Superior temporal gyrus (tissue), 1 donor: ENCODE measurements at regions not wholly inside any gene's neighbourhood (a gene's known extent, or its start where the extent isn't known, plus 50 kb on each side); places are given as distances from the start of the nearest gene placed in this dataset.
"Not testable (repeated sequence)": the region's sequence is repeated elsewhere in the genome, so short reads cannot be mapped to it uniquely, and the experiment has no call there.

ENCODE experiments used
- DNase-seq: peaks from one replicate; pipeline ENCODE4 v3.0.0-alpha.2; 2016; ENCODE audit errors: extremely low spot score

GRCh38 chr3:159866201-159866746, 122.4 kb upstream of the IL12A start:
- no peak for DNase-seq

DNA sequence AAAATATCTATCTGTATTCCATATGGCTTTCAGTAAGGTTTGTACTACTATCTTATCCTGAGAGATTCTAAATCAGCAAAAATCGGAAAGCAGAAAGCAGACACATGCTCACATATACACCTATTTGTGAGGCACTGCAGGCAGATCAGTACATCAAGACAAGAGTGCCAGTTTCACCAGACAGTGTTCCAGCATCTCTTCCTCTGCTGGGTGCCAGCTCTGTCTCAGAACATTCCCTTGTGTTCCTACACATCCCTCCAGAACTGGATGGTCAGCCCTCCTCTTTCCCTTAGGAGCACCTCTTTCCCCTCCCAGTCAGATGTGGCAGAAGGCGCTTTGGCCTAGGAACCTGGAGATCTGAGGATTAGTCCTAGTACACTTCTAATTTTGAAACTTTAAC, 121.3 kb upstream of the IL12A start:
- DNase-seq = no peak

GRCh38 chr3:159870723-159871122, 117.9 kb upstream of the IL12A start:
- DNase-seq = no peak

- peak; percentile 72 for DNase-seq
Measured at GRCh38 chr3:159872374-159873109, 116.1 kb upstream of the IL12A start.

DNA sequence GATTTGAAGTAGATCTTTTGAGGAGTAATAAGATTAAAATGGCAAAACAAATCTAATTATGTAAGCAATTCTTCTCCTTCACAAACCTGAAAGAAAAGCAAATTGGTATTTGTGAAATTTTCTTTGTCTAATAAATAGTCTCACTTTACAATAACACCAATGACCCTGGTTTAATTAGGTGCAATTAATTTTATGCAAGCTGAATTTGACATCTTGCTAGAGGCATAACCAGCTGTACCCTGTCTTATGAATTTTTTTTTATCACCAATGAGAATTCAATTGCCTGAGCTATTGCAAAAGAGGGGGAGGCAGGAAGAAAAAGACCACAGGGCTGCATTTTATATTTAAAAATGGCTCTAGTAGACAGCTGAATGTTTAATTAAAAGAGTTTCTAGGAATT, 113.5 kb upstream of the IL12A start:
- no peak for DNase-seq

GRCh38 chr3:159877924-159878323, 110.7 kb upstream of the IL12A start:
- DNase-seq = no peak

- DNase-seq = no peak
Measured at GRCh38 chr3:159879146-159879545, 109.5 kb upstream of the IL12A start.

DNA sequence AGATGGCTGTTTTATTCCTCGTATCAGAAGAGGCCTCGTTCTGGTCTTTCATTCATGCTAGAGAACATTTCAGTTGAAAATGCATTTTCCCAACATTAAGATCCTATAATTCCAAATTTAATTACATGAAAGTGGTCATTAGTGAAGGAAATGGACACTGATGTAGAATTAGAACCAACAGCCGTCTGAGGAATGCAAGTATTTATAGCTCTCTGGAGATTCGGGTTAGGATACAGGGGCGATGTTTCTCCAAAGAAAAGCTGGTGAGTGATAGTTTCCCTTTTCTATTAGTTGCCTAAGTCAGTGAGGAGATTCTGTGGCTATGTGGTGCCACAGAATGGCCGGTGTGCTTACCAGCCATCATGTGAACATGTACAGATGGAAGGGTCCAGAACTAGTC, 109.0 kb upstream of the IL12A start:
- DNase-seq = no peak

- DNase-seq = no peak
Measured at GRCh38 chr3:159881208-159881607, 107.4 kb upstream of the IL12A start.

DNA sequence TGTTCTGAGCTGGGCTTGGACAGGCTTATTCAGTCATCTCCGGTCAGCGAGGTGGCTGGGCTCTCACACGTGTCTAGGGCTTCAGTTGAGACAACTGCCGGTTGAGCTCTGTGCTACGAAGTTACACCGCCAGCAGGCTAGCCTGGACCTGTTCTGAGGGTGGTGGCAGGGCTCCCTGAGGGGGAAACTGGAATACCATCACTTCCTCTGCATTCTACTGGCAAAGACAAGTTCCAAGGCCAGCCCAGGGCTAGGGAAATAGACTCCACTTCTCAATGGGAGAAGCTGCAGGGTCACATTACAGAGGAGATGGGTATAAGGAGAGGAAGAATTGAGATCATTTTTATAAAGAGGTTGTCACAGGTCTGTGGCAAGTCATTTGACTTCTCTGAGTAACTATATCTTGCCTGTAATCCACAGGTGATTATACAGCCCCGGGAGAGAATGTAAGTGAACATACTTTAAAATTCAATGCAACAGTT, 106.8 kb upstream of the IL12A start:
- peak; percentile 54 for DNase-seq

GRCh38 chr3:159882367-159882766, 106.3 kb upstream of the IL12A start:
- DNase-seq = peak; percentile 85

DNA sequence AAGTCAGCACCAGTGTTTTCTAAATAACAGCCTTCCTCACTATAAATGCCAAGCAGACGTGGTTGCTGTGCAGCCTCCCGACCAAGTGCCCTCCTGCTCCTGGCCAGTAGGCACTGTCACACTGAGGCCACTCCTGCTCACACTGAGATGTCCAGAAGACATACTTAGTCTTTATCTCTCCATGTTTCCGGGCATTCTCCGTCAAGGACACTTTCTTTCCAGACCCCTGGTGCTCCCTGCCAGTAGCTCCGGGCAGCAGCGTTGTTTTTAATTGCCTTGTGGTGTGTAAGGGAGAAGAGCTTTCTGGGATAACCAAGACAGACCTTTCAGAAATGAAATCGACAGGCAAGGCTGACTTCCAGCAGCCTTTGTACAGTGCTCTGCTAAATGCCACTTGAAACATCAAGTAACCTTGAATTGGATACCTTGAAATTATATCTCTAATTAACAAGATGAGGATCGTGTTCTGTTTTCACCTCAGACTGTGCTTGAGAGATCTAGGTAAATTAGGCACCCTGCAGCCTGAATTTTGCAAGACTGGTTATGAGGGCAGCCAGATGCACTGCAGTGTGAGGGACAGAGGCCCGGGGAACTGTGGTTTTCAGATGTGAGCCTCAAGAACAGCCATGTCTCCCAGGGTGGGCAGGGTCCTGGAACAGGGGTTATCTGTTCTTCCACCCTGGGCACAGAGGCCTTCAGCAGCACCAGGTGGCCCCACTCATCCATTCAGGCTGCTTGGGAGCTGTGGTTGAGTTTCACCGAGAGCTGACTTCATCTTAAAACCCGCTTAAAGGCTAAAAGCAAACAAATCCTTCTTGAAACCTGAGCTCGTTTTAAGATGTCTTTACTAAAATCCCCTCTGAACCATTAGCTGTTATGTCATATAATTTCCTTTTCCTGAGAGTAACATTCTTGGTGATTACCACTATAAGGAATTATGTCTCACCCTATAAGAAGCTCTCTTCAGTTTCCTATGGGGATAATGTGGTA, 105.5 kb upstream of the IL12A start:
- peak; percentile 66 for DNase-seq

- DNase-seq = peak; percentile 92
Measured at GRCh38 chr3:159884661-159885402, 103.8 kb upstream of the IL12A start.

DNA sequence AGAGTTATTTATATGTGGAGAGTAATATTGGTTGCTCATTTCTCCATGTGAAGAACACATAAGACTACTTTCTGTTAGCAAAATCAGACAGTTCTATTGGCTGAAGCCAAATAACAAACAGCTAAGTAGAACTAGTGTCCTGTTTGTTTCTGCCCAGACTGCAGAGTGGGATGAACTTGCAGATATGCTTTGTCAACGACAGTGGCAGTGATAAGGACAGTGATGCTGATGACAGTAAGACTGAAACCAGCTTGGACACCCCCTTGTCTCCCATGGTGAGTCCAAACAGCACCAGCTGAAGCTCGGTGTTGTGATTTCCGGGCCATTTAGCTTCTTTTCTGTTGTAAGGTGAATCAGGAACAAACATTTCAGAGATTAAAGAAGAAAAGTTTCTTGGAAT, 102.6 kb upstream of the IL12A start:
- DNase-seq = peak; percentile 42

GRCh38 chr3:159886530-159886929, 102.1 kb upstream of the IL12A start:
- not testable (repeated sequence) for DNase-seq

DNA sequence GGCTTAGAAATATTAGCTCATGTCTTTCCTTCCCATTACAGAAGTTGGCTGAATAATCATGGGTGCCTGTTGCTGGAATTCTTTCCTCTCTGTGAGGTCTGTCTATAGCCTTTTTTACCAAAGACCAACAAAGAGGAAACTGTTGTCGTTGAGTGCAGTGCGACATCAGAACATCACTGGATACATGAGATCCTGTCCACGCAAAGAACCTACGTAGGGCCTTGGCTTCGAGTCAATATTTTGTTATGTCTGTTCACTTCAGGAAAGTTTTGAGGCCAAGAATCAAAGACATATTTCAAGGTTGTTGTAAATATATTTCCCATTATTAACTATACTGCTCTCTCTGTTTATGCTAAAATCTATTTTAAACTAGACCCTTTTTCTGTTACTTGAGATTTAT, 101.5 kb upstream of the IL12A start:
- DNase-seq = no peak

GRCh38 chr3:159887911-159888310, 100.7 kb upstream of the IL12A start:
- DNase-seq = no peak

GRCh38 chr3:159892171-159892795, 96.4 kb upstream of the IL12A start:
- no peak for DNase-seq

- DNase-seq = no peak
Measured at GRCh38 chr3:159892801-159893200, 95.8 kb upstream of the IL12A start.

- peak; percentile 87 for DNase-seq
Measured at GRCh38 chr3:159894386-159894785, 94.2 kb upstream of the IL12A start.

DNA sequence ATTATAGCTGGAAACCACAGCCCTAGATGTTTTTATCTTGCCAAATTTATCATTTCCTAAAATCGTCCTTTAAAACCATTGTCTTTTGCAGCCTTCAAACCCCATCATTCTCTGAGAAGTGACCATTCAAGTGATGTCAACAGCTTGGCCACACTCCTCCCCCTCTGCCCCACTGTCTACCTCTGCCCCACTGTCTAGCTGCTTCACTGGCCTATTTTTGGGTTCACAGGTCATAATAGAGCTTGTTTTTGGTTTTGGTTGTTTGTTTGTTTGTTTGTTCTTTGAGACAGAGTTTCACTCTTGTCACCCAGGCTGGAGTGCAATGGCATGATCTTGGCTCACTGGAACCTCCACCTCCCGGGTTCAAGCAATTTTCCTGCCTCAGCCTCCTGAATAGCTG, 93.2 kb upstream of the IL12A start:
- DNase-seq = no peak
